Fibroblast of peridontal ligament (primary cell): ENCODE measurements at regions not wholly inside any gene's neighbourhood (a gene's known extent, or its start where the extent isn't known, plus 50 kb on each side); places are given as distances from the start of the nearest gene placed in this dataset.
"Not testable (repeated sequence)": the region's sequence is repeated elsewhere in the genome, so short reads cannot be mapped to it uniquely, and the experiment has no call there.

ENCODE experiments used
- DNase-seq: peaks from one replicate; pipeline ENCODE4 v3.0.0-alpha.2; 2010; ENCODE audit errors: extremely low read depth

GRCh38 chr2:15751477-15751876 lies 159.8 kb downstream of the DDX1 start:
- no peak for DNase-seq

GRCh38 chr2:15752552-15753232 lies 161.0 kb downstream of the DDX1 start:
- no peak for DNase-seq

- no peak for DNase-seq
Observed at GRCh38 chr2:15753233-15753798, 161.6 kb downstream of the DDX1 start.

- DNase-seq, result no peak
Observed at GRCh38 chr2:15753811-15754702, 162.4 kb downstream of the DDX1 start.

- DNase-seq, result no peak
Observed at GRCh38 chr2:15754703-15755099, 163.0 kb downstream of the DDX1 start.

GRCh38 chr2:15755528-15755927 lies 163.9 kb downstream of the DDX1 start:
- DNase-seq, result no peak

- DNase-seq, result no peak
Observed at GRCh38 chr2:15756011-15756550, 164.4 kb downstream of the DDX1 start.

- no peak for DNase-seq
Observed at GRCh38 chr2:15756882-15757819, 165.5 kb downstream of the DDX1 start.

- no peak for DNase-seq
Observed at GRCh38 chr2:15757820-15758586, 166.3 kb downstream of the DDX1 start.

- no peak for DNase-seq
Observed at GRCh38 chr2:15758848-15759247, 167.2 kb downstream of the DDX1 start.

GRCh38 chr2:15759385-15759784 lies 167.7 kb downstream of the DDX1 start:
- no peak for DNase-seq

GRCh38 chr2:15759791-15760190 lies 168.1 kb downstream of the DDX1 start:
- DNase-seq, result not testable (repeated sequence)

GRCh38 chr2:15760232-15760910 lies 168.7 kb downstream of the DDX1 start:
- no peak for DNase-seq

GRCh38 chr2:15761056-15761455 lies 169.4 kb downstream of the DDX1 start:
- DNase-seq, result no peak

GRCh38 chr2:15761910-15762309 lies 170.2 kb downstream of the DDX1 start:
- DNase-seq, result no peak

GRCh38 chr2:15762449-15762848 lies 170.8 kb downstream of the DDX1 start:
- no peak for DNase-seq

GRCh38 chr2:15763106-15763821 lies 171.6 kb downstream of the DDX1 start:
- DNase-seq, result no peak

- no peak for DNase-seq
Observed at GRCh38 chr2:15763822-15764682, 172.4 kb downstream of the DDX1 start.

- DNase-seq, result no peak
Observed at GRCh38 chr2:15764683-15765011, 173.0 kb downstream of the DDX1 start.
